ENCODE measurements at regions not wholly inside any gene's neighbourhood (a gene's known extent, or its start where the extent isn't known, plus 50 kb on each side); places are given as distances from the start of the nearest gene placed in this dataset.

- no peak for DNase-seq (ENCODE audit: low spot score)
These were observed 50.4 kb upstream of the AFF3 start for GRCh38 chr2:100192825-100193224.

GRCh38 chr2:100192300-100192699, 49.9 kb upstream of the AFF3 start:
- no peak for DNase-seq (ENCODE audit: low spot score)
